ENCODE measurements at regions not wholly inside any gene's neighbourhood (a gene's known extent, or its start where the extent isn't known, plus 50 kb on each side); places are given as distances from the start of the nearest gene placed in this dataset.

- no peak for TF ChIP-seq EP300 (IDR thresholded peaks at IDR 0.05)
- TF ChIP-seq, protein P1, sequence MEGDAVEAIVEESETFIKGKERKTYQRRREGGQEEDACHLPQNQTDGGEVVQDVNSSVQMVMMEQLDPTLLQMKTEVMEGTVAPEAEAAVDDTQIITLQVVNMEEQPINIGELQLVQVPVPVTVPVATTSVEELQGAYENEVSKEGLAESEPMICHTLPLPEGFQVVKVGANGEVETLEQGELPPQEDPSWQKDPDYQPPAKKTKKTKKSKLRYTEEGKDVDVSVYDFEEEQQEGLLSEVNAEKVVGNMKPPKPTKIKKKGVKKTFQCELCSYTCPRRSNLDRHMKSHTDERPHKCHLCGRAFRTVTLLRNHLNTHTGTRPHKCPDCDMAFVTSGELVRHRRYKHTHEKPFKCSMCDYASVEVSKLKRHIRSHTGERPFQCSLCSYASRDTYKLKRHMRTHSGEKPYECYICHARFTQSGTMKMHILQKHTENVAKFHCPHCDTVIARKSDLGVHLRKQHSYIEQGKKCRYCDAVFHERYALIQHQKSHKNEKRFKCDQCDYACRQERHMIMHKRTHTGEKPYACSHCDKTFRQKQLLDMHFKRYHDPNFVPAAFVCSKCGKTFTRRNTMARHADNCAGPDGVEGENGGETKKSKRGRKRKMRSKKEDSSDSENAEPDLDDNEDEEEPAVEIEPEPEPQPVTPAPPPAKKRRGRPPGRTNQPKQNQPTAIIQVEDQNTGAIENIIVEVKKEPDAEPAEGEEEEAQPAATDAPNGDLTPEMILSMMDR (IDR thresholded peaks at IDR 0.05), result no peak
- TF ChIP-seq POLR2A (IDR thresholded peaks at IDR 0.05), result no peak
- Histone ChIP-seq H3K9me3 (no peaks in the 10 kb centered on the region), H3K4me3 (no peak overlapping the region), H3K4me1 (ENCODE audit: insufficient read depth) (peaks cover 1% of the 10 kb centered on the region), H3K36me3 (no peaks in the 10 kb centered on the region), H3K27ac (no peak overlapping the region), H3K27me3 (no peaks in the 10 kb centered on the region)
- 9 to 21% (median 20%) methylated on average over 2 of the region's 2 CpGs for WGBS, 3 donors
- intact Hi-C loops (cut with DNase I), result no loop called here
- no peak for DNase-seq
Observed at GRCh38 chr4:188552741-188553275, 413.6 kb downstream of the TRIML1 start.

GRCh38 chr4:188554413-188554812, 415.2 kb downstream of the TRIML1 start:
- DNase-seq, result no peak
- Histone ChIP-seq H3K9me3 (no peaks in the 10 kb centered on the region), H3K36me3 (no peaks in the 10 kb centered on the region), H3K27me3 (no peaks in the 10 kb centered on the region), H3K27ac (no peak overlapping the region), H3K4me1 (ENCODE audit: insufficient read depth) (peaks cover 1% of the 10 kb centered on the region), H3K4me3 (no peak overlapping the region)
- WGBS, 3 donors, result 87 to 89% (median 89%) methylated on average over 4 of the region's 4 CpGs
- no peak for TF ChIP-seq EP300 (IDR thresholded peaks at IDR 0.05)
- no peak for TF ChIP-seq POLR2A (IDR thresholded peaks at IDR 0.05)
- TF ChIP-seq, protein P1 (IDR thresholded peaks at IDR 0.05), result no peak
- intact Hi-C loops (cut with DNase I), result no loop called here

DNA sequence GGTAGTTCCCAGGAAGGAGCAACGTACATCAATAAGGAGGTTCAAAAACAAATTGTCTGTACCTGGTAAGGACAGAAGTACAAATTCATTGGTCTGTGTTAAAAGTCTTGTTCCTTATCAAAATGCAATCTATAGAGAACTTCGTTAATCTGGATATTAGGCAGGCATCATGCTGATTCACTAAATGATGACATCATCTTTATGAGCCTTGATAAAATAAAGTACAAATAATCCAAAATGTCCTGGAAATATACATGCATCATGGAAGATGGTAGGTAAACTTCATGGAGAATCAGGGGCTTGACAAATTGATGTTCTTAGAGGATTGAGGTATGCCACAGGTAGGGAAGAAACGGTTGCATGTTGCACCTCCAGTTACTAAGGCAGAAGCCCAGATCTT, 433.9 kb downstream of the TRIML1 start:
- Histone ChIP-seq H3K4me1 (ENCODE audit: insufficient read depth) (no peaks in the 10 kb centered on the region), H3K9me3 (no peaks in the 10 kb centered on the region), H3K4me3 (no peak overlapping the region), H3K27me3 (no peaks in the 10 kb centered on the region), H3K27ac (no peak overlapping the region), H3K36me3 (no peaks in the 10 kb centered on the region)
- no peak for TF ChIP-seq EP300 (IDR thresholded peaks at IDR 0.05)
- TF ChIP-seq, protein P1 (IDR thresholded peaks at IDR 0.05), result no peak
- no peak for TF ChIP-seq POLR2A (IDR thresholded peaks at IDR 0.05)
- intact Hi-C loops (cut with DNase I), result no loop called here
- WGBS, 3 donors, result 65 to 75% (median 73%) methylated on average over 3 of the region's 3 CpGs
- no peak for DNase-seq

GRCh38 chr4:188578657-188579056, 439.4 kb downstream of the TRIML1 start:
- Histone ChIP-seq H3K4me3 (no peak overlapping the region), H3K27ac (no peak overlapping the region), H3K9me3 (no peaks in the 10 kb centered on the region), H3K36me3 (no peaks in the 10 kb centered on the region), H3K4me1 (ENCODE audit: insufficient read depth) (no peaks in the 10 kb centered on the region), H3K27me3 (no peaks in the 10 kb centered on the region)
- TF ChIP-seq POLR2A (IDR thresholded peaks at IDR 0.05) (no peak), EP300 (IDR thresholded peaks at IDR 0.05) (no peak)
- TF ChIP-seq, protein P1 (IDR thresholded peaks at IDR 0.05), result no peak
- intact Hi-C loops (cut with DNase I), result no loop called here
- 21 to 26% (median 22%) methylated on average over 1 of the region's 1 CpG for WGBS, 3 donors
- DNase-seq, result no peak
